Transverse colon (tissue), 4 donors: ENCODE measurements at regions not wholly inside any gene's neighbourhood (a gene's known extent, or its start where the extent isn't known, plus 50 kb on each side); places are given as distances from the start of the nearest gene placed in this dataset.

ENCODE experiments used
- DNase-seq: peaks from one replicate; pipeline ENCODE4 v3.0.0-alpha.2; 2019
- H3K27ac ChIP-seq, 4 donors: fragments of 200-600 bp; sonication (generic); 2 replicates each; pipeline ENCODE4 v1.5.1; 2016 to 2018; ENCODE audit warnings: inconsistent platforms in 4 of 4
- H3K27me3 ChIP-seq: fragments of 200-600 bp; sonication (generic); 2 replicates; pipeline ENCODE4 v1.5.1; 2017; ENCODE audit warnings: inconsistent platforms
- H3K36me3 ChIP-seq, 4 donors: fragments of 200-600 bp; sonication (generic); 2 replicates each; pipeline ENCODE4 v1.5.1; 2017 to 2019; ENCODE audit warnings: inconsistent platforms in 4 of 4
- H3K4me1 ChIP-seq, 4 donors: fragments of 200-600 bp; sonication (generic); 2 replicates each; pipeline ENCODE4 v1.5.1; 2017 to 2020; ENCODE audit warnings: inconsistent platforms in 4 of 4
- H3K4me3 ChIP-seq, 4 donors: fragments of 200-600 bp; sonication (generic); 1 replicate in 1 of 4; 2 replicates in 3 of 4; pipeline versions ENCODE4 v1.5.1 to v1.6.1; 2017 to 2019; ENCODE audit warnings: inconsistent platforms in 4 of 4
- H3K9me3 ChIP-seq, 2 donors: fragments of 200-600 bp; sonication (generic); 2 replicates each; pipeline ENCODE4 v1.5.1; 2017 to 2019; ENCODE audit warnings: inconsistent platforms in 2 of 2
- EP300 ChIP-seq: sonication (generic); formaldehyde crosslinking; IDR thresholded peaks from one replicate; pipeline ENCODE4 v1.6.1; 2017; ENCODE audit warnings: antibody characterized with exemption, low read depth
- POLR2A ChIP-seq: fragments of 450-650 bp; IDR thresholded peaks from one replicate; pipeline ENCODE4 v1.6.1; 2016; ENCODE audit warnings: antibody characterized with exemption, mild to moderate bottlenecking, moderate library complexity
- POLR2AphosphoS5 ChIP-seq, 3 donors: sonication (generic); formaldehyde crosslinking; IDR thresholded peaks; one replicate each; pipeline ENCODE4 v1.6.1; 2016; ENCODE audit warnings: antibody characterized with exemption in 3 of 3
- WGBS, 2 donors: methylation state at CpG; one replicate each; pipeline ENCODE4 v1.1.5; 2018; ENCODE audit warnings: low coverage in 1 of 2; 5-methylcytosine and 5-hydroxymethylcytosine counted together
- in situ Hi-C, 4 donors: fragments of 200-750 bp; cut with MboI; loops; one replicate each; pipeline versions ENCODE4 v1.15.0 to v1.15.1; 2017; ENCODE audit warnings: low sequenced_read_pairs in 3 of 4, low pct_ligation_motif_present in 1 of 4, low pct_unique_long_range_greater_than_20kb in 1 of 4
- intact Hi-C: fragments of 100-400 bp; cut with DNase I; formaldehyde crosslinking; loops from one replicate; pipeline ENCODE4 v1.15.1; 2023; ENCODE audit warnings: low total_unique reads
- TF ChIP-seq, protein P1 (sequence below), 5 experiments: fragments of 200-600 bp in 3 of 5; fragments of 450-650 bp in 2 of 5; sonication (generic) in 3 of 5; IDR thresholded peaks; 1 replicate in 2 of 5; 2 replicates in 3 of 5; pipeline ENCODE4 v1.5.1; 2016 to 2017; ENCODE audit warnings: antibody characterized with exemption in 5 of 5, inconsistent platforms in 3 of 5, mild to moderate bottlenecking in 2 of 5, moderate library complexity in 1 of 5

DNA sequence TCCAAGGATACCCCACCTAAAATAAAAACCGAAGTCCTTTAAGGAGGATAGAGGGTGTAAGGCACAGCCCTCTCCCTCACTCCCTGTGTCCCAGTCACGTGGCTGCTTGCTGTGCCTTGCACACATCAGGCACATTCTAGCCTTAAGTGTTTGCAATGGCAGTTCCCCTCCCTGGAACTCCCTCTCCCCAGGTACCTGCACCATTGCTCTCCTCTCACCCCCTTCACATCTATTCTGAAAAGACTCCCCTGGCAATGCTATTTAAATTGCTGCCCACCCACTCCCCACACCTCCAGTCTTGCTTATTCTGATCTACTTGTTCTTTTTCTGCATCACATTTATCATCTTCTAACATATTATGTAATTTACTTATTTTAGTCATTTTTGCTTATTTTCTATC, 91.6 kb upstream of the LNX1 start:
- Histone ChIP-seq H3K27me3 (no peaks in the 10 kb centered on the region), H3K27ac (no peak overlapping the region), H3K9me3 (no peaks in the 10 kb centered on the region), H3K36me3 (no peaks in the 10 kb centered on the region), H3K4me3 (no peak overlapping the region), H3K4me1 (no peaks in the 10 kb centered on the region)
- intact Hi-C loops, result no loop called here
- in situ Hi-C loops, result no loop called here
- TF ChIP-seq POLR2A (no peak), POLR2AphosphoS5 (IDR thresholded peaks at IDR 0.05) (no peak), EP300 (no peak)
- TF ChIP-seq, protein P1, sequence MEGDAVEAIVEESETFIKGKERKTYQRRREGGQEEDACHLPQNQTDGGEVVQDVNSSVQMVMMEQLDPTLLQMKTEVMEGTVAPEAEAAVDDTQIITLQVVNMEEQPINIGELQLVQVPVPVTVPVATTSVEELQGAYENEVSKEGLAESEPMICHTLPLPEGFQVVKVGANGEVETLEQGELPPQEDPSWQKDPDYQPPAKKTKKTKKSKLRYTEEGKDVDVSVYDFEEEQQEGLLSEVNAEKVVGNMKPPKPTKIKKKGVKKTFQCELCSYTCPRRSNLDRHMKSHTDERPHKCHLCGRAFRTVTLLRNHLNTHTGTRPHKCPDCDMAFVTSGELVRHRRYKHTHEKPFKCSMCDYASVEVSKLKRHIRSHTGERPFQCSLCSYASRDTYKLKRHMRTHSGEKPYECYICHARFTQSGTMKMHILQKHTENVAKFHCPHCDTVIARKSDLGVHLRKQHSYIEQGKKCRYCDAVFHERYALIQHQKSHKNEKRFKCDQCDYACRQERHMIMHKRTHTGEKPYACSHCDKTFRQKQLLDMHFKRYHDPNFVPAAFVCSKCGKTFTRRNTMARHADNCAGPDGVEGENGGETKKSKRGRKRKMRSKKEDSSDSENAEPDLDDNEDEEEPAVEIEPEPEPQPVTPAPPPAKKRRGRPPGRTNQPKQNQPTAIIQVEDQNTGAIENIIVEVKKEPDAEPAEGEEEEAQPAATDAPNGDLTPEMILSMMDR (IDR thresholded peaks at IDR 0.05), result no peak
- WGBS, 2 donors, result 52 to 73% methylated on average over 2 of the region's 2 CpGs
- no peak for DNase-seq

- no peak overlapping the region for H3K4me3 ChIP-seq
- H3K27me3 ChIP-seq, result no peaks in the 10 kb centered on the region
- intact Hi-C loops, result no loop called here
- no peaks in the 10 kb centered on the region for H3K36me3 ChIP-seq
- no peaks in the 10 kb centered on the region for H3K9me3 ChIP-seq
- no peak for DNase-seq
- WGBS, 2 donors, result 71 to 80% methylated on average over 1 of the region's 1 CpG
- TF ChIP-seq POLR2AphosphoS5 (IDR thresholded peaks at IDR 0.05) (no peak), POLR2A (no peak), EP300 (no peak)
- TF ChIP-seq, protein P1 (IDR thresholded peaks at IDR 0.05), result no peak
- no peaks in the 10 kb centered on the region for H3K4me1 ChIP-seq
- H3K27ac ChIP-seq, result no peak overlapping the region
- in situ Hi-C loops, result no loop called here
Measured at GRCh38 chr4:53682196-53682595, 90.9 kb upstream of the LNX1 start.

- intact Hi-C loops, result no loop called here
- TF ChIP-seq, protein P1 (IDR thresholded peaks at IDR 0.05), result no peak
- TF ChIP-seq POLR2A, result no peak
- TF ChIP-seq POLR2AphosphoS5 (IDR thresholded peaks at IDR 0.05), result no peak
- 86% methylated on average over 1 of the region's 1 CpG; no CpG with 5 or more reads in 1 of the 2 donors for WGBS, 2 donors
Measured at GRCh38 chr4:53680598-53680997, 89.3 kb upstream of the LNX1 start.

DNA sequence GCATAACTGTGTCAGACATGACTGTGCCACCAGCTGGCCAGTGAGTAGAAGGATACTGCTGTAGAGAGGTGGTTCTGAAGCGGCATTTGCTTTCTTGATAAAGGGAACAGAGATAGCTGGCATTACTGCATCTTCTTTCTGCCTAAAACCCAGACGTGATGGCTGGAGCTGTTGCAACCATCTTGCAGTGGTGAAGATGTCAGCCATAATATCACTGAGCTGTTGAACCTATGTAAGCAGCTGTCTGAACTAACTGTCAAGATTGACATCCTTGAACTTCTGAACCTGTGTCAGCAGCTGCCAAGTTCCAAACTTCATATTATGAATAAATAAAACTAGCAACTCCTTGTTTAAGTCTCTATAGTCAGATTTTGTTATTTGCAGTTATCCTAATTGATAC, 88.9 kb upstream of the LNX1 start:
- TF ChIP-seq, protein P1 (IDR thresholded peaks at IDR 0.05), result no peak
- TF ChIP-seq EP300, result no peak
- no peak for TF ChIP-seq POLR2A
- TF ChIP-seq POLR2AphosphoS5 (IDR thresholded peaks at IDR 0.05), result no peak
- Histone ChIP-seq H3K4me1 (peaks cover 0 to 3% (median 0%) of the 10 kb centered on the region in 4 donors), H3K36me3 (no peaks in the 10 kb centered on the region), H3K27ac (no peak overlapping the region), H3K4me3 (no peak overlapping the region), H3K9me3 (no peaks in the 10 kb centered on the region), H3K27me3 (no peaks in the 10 kb centered on the region)
- in situ Hi-C loops (no loop called here), intact Hi-C loops (no loop called here)
- DNase-seq, result no peak
- WGBS, 2 donors, result 89% methylated on average over 1 to 2 of the region's 2 CpGs

More at GRCh38 chr4:53680598-53680997, 89.3 kb upstream of the LNX1 start:
- in situ Hi-C loops, result no loop called here
- DNase-seq, result no peak
- peaks cover 0 to 3% (median 0%) of the 10 kb centered on the region in 4 donors for H3K4me1 ChIP-seq
- no peaks in the 10 kb centered on the region for H3K9me3 ChIP-seq
- H3K27ac ChIP-seq, result no peak overlapping the region
- H3K4me3 ChIP-seq, result no peak overlapping the region
- no peaks in the 10 kb centered on the region for H3K27me3 ChIP-seq
- H3K36me3 ChIP-seq, result no peaks in the 10 kb centered on the region
